ENCODE measurements at regions not wholly inside any gene's neighbourhood (a gene's known extent, or its start where the extent isn't known, plus 50 kb on each side); places are given as distances from the start of the nearest gene placed in this dataset.

GRCh38 chr1:187143783-187144182 is 315.0 kb downstream of the PLA2G4A start:
- no peak overlapping the region for H3K4me3 ChIP-seq
- H3K27me3 ChIP-seq: no peaks in the 10 kb centered on the region
- no peak overlapping the region for H3K27ac ChIP-seq
- peaks cover 5% of the 10 kb centered on the region; the same call in 1 of the 2 replicates for H3K9me3 ChIP-seq
- no peaks in the 10 kb centered on the region for H4K20me1 ChIP-seq
- H3K36me3 ChIP-seq: no peaks in the 10 kb centered on the region
- no peak overlapping the region for H3K4me2 ChIP-seq
- no peaks in the 10 kb centered on the region for H3K4me1 ChIP-seq
- no peak for TF ChIP-seq Cebpa-rat (IDR thresholded peaks at IDR 0.05)
- H3K9ac ChIP-seq: no peak overlapping the region

- H3K27ac ChIP-seq: no peak overlapping the region
- H4K20me1 ChIP-seq: no peaks in the 10 kb centered on the region
- no peak for TF ChIP-seq Cebpa-rat (IDR thresholded peaks at IDR 0.05)
- H3K27me3 ChIP-seq: no peaks in the 10 kb centered on the region
- H3K4me3 ChIP-seq: no peak overlapping the region
- H3K4me1 ChIP-seq: no peaks in the 10 kb centered on the region
- H3K9ac ChIP-seq: no peak overlapping the region
- H3K4me2 ChIP-seq: no peak overlapping the region
- H3K36me3 ChIP-seq: no peaks in the 10 kb centered on the region
- peaks cover 8% of the 10 kb centered on the region; the same call in 1 of the 2 replicates for H3K9me3 ChIP-seq
These were observed 317.6 kb downstream of the PLA2G4A start for GRCh38 chr1:187146388-187146787.

- Histone ChIP-seq H3K27me3 (no peaks in the 10 kb centered on the region), H3K27ac (no peak overlapping the region), H3K4me1 (no peaks in the 10 kb centered on the region), H3K4me3 (no peak overlapping the region), H3K9me3 (peaks cover 38% of the 10 kb centered on the region), H3K9ac (no peak overlapping the region), H3K36me3 (no peaks in the 10 kb centered on the region), H3K4me2 (no peak overlapping the region), H4K20me1 (no peaks in the 10 kb centered on the region)
- no peak for TF ChIP-seq Cebpa-rat (IDR thresholded peaks at IDR 0.05)
These were observed 322.8 kb downstream of the PLA2G4A start for GRCh38 chr1:187151555-187151954.

- Histone ChIP-seq H3K4me2 (no peak overlapping the region), H3K36me3 (no peaks in the 10 kb centered on the region), H3K27ac (no peak overlapping the region), H3K9ac (no peak overlapping the region), H3K4me1 (no peaks in the 10 kb centered on the region), H4K20me1 (no peaks in the 10 kb centered on the region), H3K27me3 (no peaks in the 10 kb centered on the region), H3K4me3 (no peak overlapping the region), H3K9me3 (peaks cover 38% of the 10 kb centered on the region)
- no peak for TF ChIP-seq Cebpa-rat (IDR thresholded peaks at IDR 0.05)
These were observed 324.3 kb downstream of the PLA2G4A start for GRCh38 chr1:187153047-187153446.

- no peak overlapping the region for H3K27ac ChIP-seq
- no peak overlapping the region for H3K4me2 ChIP-seq
- no peak for TF ChIP-seq Cebpa-rat (IDR thresholded peaks at IDR 0.05)
- H3K9me3 ChIP-seq: peaks cover 28% of the 10 kb centered on the region
- H3K9ac ChIP-seq: no peak overlapping the region
- no peaks in the 10 kb centered on the region for H3K36me3 ChIP-seq
- no peak overlapping the region for H3K4me3 ChIP-seq
- H3K27me3 ChIP-seq: no peaks in the 10 kb centered on the region
- H4K20me1 ChIP-seq: no peaks in the 10 kb centered on the region
- H3K4me1 ChIP-seq: 0 out of 2 replicates have a peak, but pooled peaks cover 7% of the 10 kb centered on the region
These were observed 328.4 kb downstream of the PLA2G4A start for GRCh38 chr1:187157115-187157514.

- no peak overlapping the region for H3K27ac ChIP-seq
- H3K9ac ChIP-seq: no peak overlapping the region
- H3K4me1 ChIP-seq: 0 out of 2 replicates have a peak, but pooled peaks cover 7% of the 10 kb centered on the region
- H3K9me3 ChIP-seq: peaks cover 25% of the 10 kb centered on the region
- H3K4me3 ChIP-seq: no peak overlapping the region
- no peaks in the 10 kb centered on the region for H3K36me3 ChIP-seq
- no peak for TF ChIP-seq Cebpa-rat (IDR thresholded peaks at IDR 0.05)
- no peaks in the 10 kb centered on the region for H3K27me3 ChIP-seq
- H4K20me1 ChIP-seq: no peaks in the 10 kb centered on the region
- no peak overlapping the region for H3K4me2 ChIP-seq
These were observed 328.8 kb downstream of the PLA2G4A start for GRCh38 chr1:187157552-187157951.

GRCh38 chr1:187167555-187167954 is 338.8 kb downstream of the PLA2G4A start:
- Histone ChIP-seq H3K4me2 (no peak overlapping the region), H3K4me3 (no peak overlapping the region), H3K9ac (no peak overlapping the region), H3K27me3 (no peaks in the 10 kb centered on the region), H3K4me1 (no peaks in the 10 kb centered on the region), H3K36me3 (no peaks in the 10 kb centered on the region), H3K27ac (no peak overlapping the region), H3K9me3 (peaks cover 7% of the 10 kb centered on the region), H4K20me1 (no peaks in the 10 kb centered on the region)
- TF ChIP-seq Cebpa-rat (IDR thresholded peaks at IDR 0.05): no peak

GRCh38 chr1:187168297-187168696 is 339.5 kb downstream of the PLA2G4A start:
- no peak for TF ChIP-seq Cebpa-rat (IDR thresholded peaks at IDR 0.05)
- no peak overlapping the region for H3K27ac ChIP-seq
- H3K4me1 ChIP-seq: no peaks in the 10 kb centered on the region
- no peak overlapping the region for H3K9ac ChIP-seq
- H4K20me1 ChIP-seq: no peaks in the 10 kb centered on the region
- H3K9me3 ChIP-seq: peaks cover 7% of the 10 kb centered on the region
- H3K4me2 ChIP-seq: no peak overlapping the region
- H3K27me3 ChIP-seq: no peaks in the 10 kb centered on the region
- no peak overlapping the region for H3K4me3 ChIP-seq
- no peaks in the 10 kb centered on the region for H3K36me3 ChIP-seq

GRCh38 chr1:187185389-187185788 is 356.6 kb downstream of the PLA2G4A start:
- Histone ChIP-seq H3K36me3 (no peaks in the 10 kb centered on the region), H3K9ac (no peak overlapping the region), H3K4me2 (peak overlapping the region; percentile 57), H3K27ac (no peak overlapping the region), H3K9me3 (peaks cover 7% of the 10 kb centered on the region; the same call in 1 of the 2 replicates), H3K4me3 (no peak overlapping the region), H3K4me1 (peaks cover 11% of the 10 kb centered on the region), H3K27me3 (no peaks in the 10 kb centered on the region), H4K20me1 (no peaks in the 10 kb centered on the region)
- TF ChIP-seq Cebpa-rat (IDR thresholded peaks at IDR 0.05): no peak

GRCh38 chr1:187197685-187198084 is 368.9 kb downstream of the PLA2G4A start:
- H4K20me1 ChIP-seq: no peaks in the 10 kb centered on the region
- no peak overlapping the region for H3K4me3 ChIP-seq
- H3K27ac ChIP-seq: no peak overlapping the region
- H3K4me2 ChIP-seq: no peak overlapping the region
- H3K9me3 ChIP-seq: peaks cover 10% of the 10 kb centered on the region; the same call in 1 of the 2 replicates
- no peak for TF ChIP-seq Cebpa-rat (IDR thresholded peaks at IDR 0.05)
- H3K4me1 ChIP-seq: no peaks in the 10 kb centered on the region
- no peaks in the 10 kb centered on the region for H3K36me3 ChIP-seq
- no peak overlapping the region for H3K9ac ChIP-seq
- H3K27me3 ChIP-seq: no peaks in the 10 kb centered on the region

- Histone ChIP-seq H3K36me3 (no peaks in the 10 kb centered on the region), H3K4me2 (no peak overlapping the region), H3K4me1 (no peaks in the 10 kb centered on the region), H3K9me3 (peaks cover 10% of the 10 kb centered on the region; the same call in 1 of the 2 replicates), H3K27me3 (no peaks in the 10 kb centered on the region), H3K27ac (no peak overlapping the region), H3K9ac (no peak overlapping the region), H4K20me1 (no peaks in the 10 kb centered on the region), H3K4me3 (no peak overlapping the region)
- no peak for TF ChIP-seq Cebpa-rat (IDR thresholded peaks at IDR 0.05)
These were observed 374.5 kb downstream of the PLA2G4A start for GRCh38 chr1:187203257-187203656.

Data from BLaER1 (cell line).